HG03460 (cell line): ENCODE measurements at regions not wholly inside any gene's neighbourhood (a gene's known extent, or its start where the extent isn't known, plus 50 kb on each side); places are given as distances from the start of the nearest gene placed in this dataset.

Source experiments
- ATAC-seq: cut with Tn5 transposase; IDR thresholded peaks from one replicate; pipeline ENCODE4 v1.9.1; 2021; ENCODE audit not compliant: unreplicated experiment

DNA sequence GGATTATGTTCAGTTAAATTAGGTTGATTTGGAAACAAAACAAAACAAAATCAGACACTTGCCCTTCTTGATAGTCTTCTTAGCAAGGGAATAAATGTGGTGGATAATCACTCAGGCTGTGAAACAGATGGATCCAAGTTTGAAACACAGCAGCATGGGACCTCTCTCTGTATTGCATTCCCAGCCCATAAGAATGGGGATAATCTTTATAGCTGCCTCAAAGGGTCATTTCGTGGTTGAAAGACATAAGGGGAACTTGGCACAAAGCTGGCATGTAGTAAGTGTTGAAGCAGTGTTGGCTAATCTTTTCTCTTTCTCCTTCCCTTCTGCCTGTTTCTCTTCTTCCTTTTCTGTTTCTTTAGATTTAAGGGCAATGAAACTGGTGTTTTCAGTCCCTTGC is 333.9 kb upstream of the TLE4 start:
- no peak for ATAC-seq

DNA sequence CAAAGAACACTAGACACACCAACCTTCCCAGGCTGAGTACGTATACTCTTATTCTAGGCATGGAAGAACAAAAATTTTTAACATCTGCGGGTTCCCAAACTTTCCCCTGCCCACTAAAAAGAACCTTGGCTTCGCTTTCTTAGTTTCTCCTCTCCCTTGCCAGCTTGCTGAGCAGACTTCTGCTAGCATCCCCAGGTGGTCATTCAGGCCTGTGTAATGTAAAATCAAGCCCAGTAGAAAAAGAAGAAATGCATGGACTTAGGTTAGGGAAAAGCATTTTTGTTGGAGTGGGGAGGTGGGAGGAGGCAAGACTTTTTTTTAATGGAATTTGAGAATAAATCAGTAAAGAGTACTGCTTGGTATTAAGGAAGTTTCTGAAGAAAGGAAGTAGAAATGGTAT is 331.0 kb upstream of the TLE4 start:
- no peak for ATAC-seq

DNA sequence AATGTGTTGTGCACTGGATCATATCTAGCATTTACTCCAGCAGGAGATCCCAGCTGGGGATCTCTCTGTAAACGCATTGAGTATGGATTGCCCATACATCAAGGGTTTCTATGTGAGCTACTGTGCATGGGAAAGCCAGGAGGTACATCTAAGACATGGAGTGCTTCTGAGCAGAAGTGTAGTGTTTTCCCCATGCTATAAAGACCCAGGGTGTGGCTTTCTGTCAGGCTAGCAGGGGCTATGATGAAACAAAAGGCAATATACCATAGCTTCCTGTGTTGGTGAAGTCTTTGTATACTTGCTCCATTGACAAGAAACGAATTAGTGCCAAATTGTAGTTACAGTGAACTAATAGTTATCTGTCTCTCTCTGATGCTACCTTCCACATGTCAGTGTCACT is 329.3 kb upstream of the TLE4 start:
- ATAC-seq, result no peak

DNA sequence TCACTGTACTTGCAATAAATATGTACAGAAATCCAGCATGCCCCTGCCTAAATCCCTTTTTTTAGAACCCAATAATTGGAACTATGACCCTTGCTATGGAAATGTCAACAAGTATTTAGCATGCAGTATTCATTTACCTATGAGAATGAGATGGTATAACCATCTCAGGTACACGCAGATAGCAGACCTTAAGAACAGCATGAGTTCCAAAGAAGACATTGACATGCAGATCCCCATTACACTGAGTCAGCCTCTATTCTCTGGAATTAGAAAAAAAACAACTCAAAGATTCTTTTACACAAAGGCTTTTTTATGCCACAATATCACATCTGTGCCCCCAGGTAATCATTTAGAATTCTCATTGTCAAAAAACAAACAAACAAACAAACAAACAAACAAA is 325.6 kb upstream of the TLE4 start:
- no peak for ATAC-seq

DNA sequence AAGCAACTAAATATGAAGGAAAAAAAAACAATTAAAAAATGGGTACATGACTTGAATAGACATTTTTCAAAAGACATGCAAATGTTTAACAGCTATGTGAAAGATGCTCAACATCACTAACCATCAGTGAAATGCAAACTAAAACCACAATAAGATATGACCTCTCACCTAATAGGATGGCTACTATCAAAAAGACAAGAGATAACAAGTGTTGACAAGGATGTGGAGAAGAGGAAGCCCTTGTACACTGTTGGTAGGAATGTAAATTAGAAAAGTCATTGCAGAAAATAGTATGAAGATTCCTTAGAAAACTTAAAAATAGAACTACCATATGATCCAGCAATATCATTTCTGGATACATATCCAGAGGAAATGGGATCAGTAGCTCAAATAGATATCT is 324.7 kb upstream of the TLE4 start:
- ATAC-seq, result no peak

DNA sequence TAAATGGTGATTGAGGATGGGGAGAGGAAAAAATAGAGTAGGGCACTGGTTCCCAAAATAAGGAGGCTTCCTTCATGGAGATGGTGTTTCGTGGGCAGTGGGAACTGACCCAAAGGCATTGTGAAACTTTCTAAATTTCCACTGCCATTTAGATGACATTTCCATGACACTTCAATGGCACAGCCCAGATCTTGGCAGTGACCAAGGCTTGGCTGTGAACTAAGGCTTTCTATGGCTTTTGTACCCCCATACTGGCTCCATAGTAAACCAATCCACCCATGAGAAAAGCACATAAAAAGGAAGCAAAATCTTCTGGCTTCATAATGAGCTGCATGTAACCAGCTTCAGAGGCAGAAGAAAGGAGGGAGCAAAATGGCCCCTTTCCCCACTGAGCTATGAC is 321.0 kb upstream of the TLE4 start:
- no peak for ATAC-seq

DNA sequence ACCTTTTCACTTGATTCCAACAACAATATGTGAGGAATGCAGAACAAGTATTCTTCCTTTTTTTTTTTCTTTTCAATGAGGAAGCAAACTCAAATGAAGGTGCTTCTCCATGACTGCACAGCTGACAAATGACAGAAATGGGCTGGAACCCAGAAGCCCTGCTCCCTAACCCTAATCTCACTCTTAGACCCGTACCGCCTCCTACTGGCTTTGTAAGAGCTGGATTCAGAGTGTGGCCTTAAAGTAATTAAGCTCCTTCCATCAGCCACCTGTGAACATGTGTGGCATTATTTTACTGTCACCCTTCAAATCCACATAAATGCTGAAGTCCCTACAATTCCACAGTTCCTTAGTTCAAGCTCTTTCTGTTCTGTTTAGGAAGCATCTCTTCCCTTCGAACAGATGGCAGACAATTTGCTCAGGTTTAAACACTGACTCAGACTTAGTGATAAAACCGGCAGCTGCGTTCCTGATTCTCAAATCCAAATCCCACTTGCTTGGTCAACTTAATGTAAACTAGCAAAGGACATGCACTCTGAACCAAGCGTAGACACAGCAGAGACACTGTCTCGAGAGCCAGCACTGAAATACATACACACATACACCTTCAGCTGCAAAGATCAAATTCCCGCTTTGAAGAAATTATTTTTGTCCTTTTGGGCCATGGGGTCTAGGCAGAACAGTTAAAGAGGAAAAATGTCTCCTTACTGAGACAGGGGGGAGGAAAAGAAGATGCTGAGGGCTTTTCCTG is 316.7 kb upstream of the TLE4 start:
- ATAC-seq, result no peak

DNA sequence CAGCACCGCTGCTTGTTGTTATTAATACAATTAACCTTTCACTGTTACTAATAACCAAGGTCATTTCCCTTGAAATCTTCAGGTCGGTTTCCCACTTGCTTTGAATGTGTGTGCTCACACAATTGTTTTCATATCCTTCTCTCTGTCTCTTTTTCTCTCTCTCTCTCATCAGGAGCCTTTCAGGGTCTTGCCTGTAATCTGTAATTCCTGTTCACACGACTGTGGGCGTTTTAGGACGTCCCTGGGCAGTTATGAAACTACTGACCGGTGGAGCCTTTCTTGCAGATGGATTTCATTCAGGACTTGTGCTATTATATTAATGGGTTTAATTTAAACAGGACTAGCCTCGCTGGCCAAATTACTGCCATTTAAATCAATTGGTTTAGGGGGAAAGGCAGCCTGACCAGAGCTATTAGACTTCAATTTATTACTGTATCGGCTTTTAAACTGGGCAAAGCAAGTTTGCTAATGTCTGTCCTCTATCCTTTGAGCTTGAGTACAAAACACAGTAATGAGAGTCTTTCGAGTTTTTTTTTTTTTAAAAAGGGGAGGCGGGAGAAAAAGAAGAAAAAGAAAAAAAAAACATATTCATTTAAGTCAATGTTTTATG is 316.0 kb upstream of the TLE4 start:
- no peak for ATAC-seq

DNA sequence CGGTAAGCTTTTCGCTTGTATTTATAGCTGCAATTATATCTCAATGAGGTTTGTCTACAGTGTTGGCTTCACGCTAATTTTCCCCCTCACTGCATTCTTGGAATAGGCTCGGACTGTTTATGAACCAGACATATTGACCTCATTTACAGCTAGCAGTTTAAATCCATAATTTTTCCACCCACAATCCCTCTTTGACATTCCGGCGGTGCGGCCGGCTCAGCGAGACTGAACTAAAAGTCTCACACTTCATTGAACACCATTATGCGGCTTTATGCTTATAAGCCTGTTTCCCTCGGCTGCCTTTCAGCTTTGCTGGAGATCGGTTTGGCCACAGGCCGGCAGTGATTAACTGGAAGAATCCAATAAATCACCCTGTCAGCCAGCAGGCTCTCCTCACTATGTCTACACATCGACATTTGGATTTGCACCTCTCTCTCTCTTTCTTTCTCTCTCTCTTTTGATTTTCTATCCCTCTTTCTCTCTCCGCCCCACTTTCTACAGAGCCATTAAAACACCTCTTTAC is 315.0 kb upstream of the TLE4 start:
- ATAC-seq, result no peak

DNA sequence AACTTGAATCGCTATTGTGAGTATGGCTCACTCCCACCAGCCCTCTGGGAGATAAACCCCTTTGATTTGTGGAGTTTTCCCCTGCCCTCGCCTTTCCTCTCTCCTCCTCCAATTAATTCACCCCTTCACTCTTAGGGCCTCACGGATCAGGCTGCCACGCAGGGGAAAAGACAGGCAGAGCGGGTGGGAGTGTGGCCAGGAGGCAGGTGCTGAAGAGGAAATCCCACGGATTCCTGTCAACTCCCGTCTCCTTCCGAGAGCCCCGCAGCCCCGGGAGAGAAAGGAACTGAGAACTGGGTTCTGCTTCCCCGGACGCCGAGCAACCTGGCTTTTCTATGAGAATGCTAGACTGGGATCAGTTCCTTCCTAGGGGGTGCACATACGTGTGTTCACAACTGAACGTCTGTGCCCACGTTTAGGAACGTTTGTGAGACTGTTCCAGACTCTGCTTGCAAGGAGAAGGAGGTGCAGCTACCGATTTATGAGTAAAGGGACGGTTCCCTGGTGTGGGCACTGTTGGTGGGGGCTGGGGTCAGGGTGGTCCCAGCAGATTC is 314.5 kb upstream of the TLE4 start:
- no peak for ATAC-seq

DNA sequence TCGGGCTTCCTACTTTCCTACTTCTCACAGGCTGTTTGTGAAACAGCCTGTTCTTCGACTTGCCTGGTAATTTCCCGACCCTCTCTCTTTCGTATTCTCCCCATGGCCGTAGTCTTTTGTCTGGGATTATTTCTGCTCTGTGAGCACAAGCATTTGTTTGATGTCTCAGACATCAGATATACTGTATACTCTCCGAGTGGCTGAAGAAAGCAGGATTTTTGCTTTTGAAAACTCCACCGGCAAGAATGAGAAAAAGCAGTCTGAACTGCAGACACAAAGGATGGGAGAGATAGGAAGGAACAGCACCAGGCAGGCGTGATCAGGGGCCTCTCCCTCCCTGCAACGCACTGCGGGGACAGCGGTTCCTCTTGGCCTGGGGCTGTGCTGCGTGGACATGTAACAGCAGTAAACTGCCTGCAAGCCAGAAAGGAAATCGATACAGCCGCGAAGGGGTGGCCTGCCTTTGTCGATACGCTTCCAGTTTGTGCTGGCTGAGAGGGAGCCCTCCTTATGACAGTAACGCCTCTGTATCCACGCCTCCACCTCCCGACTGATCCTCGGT is 313.9 kb upstream of the TLE4 start:
- no peak for ATAC-seq

DNA sequence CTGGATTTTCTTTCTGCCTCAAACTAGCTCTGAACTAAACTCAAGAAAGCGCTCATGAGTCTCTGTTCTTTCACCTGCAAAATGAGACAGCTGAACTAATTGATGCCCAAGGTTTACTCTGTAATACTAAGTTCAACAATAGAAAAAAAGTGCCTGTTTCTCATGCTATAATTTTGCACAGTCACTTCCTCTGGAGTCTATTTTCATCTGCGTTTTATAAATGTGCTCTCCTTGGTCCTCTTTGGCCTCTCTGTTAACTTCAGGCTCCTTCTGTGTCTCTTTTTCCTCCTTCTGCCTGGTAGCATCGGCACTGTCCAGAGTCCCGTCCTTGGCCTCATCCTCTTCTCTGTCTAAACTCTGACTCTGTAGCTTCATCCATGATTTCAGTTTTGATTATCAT is 311.9 kb upstream of the TLE4 start:
- no peak for ATAC-seq

DNA sequence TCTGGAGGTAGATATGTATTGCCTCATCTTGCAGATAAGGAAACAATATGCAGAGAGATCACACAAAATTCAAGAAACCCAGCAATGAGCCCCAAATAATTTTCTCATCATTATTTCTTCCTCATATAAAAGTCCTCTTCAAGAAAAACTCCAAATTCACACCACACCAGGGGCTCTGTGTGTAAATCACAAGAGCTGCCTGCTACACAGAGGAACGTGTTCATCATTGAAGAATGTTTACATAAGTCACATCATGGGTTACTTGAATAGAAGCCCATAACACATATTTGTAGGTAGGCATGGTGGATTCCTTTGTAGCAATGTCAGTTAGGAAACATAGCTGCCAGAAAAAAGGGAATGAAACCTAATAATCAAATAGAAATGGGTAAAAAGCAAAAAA is 308.1 kb upstream of the TLE4 start:
- ATAC-seq, result no peak

DNA sequence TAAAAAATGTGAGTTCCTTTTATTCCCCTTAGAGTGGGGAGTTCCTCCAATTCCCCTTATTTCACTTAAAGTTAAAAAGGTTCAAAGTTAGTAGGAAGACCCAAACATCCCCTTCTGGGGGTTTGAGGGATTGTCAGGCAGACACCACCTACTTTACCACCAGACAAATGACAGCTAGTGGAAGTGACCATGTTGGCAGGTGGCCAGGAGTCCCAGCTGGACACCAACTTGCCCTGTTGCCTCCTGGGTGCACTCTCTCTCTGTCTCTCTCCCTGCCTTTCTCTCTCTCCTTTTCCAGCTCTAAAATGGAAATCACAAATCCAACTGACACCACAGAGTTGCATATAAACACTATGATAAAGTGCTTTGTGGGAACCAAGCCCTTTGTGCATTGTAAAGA is 307.7 kb upstream of the TLE4 start:
- no peak for ATAC-seq

DNA sequence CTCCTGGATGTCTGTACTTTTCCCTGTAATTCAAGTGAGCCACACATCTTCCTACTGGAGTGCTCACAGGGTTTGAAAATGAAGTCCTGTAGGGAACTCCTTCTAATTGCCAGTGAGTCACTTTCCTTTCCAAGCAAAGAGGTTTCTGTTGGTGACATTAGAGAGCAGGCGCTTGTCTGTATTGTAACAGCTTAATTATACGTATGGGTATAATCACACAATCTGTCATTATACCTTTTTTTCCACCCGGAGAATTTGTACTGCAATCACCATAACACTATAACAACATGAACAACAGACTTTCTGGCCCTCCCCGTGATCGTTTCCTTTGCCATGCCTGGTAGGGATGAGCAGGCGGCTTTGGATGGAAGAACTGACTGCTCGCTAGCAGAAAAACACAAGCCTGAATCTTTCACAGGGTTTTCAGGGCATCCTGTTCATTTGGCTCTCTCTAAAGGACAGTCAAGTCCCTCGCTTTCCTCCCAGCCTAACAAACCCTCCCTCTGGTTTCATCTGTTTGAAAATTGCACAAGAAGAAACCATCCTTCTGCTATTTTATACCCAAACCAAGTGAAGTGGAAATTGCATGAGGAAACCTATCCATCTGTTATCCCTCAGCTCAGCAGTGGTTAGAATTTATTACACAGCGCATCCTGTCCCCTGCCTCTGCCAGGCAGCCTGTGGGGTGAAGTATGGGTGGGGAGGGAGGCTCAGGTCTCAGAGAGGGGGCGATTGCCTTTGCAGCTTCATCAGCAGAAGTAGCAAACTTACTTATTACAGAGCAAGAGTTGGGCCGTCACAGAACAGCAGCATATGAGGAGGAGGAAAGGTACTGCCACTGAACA is 307.0 kb upstream of the TLE4 start:
- ATAC-seq, result no peak

DNA sequence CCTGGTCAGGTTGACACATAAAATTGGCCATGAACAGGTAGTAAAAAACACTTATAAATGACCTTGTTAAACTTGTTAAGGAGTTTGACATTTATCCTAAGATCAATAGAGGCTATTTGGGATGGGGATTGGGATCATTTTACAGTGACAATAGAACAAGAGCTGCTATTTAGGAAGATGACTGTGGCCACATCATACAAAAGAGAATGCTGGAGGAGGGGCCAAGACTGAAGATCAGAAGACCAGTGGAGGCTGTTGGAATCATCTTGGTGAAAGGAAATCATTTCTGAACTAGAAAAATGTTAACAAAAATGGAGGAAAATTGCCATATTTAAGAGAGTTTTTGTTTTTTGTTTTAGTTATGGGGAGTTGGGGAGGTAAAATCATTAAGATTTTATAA is 304.8 kb upstream of the TLE4 start:
- no peak for ATAC-seq

DNA sequence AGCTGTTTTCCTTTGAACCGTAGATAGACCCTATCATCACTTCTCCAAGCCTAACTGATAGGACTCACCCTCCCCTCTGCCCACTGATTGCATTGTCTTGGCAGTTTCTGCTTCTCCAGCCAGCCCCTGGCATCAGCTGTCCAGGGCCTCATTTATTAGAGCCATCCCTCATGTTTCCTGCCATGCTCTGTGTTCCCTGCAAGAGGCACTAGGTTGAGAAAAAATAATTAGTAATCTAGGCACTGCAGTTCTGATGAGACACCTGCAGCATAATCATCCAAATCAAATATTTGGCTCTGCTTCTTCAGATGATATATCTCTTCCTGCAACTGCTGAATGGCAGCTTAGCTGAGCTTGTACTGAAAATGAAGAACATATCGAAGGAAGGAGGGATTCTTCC is 303.0 kb upstream of the TLE4 start:
- no peak for ATAC-seq

DNA sequence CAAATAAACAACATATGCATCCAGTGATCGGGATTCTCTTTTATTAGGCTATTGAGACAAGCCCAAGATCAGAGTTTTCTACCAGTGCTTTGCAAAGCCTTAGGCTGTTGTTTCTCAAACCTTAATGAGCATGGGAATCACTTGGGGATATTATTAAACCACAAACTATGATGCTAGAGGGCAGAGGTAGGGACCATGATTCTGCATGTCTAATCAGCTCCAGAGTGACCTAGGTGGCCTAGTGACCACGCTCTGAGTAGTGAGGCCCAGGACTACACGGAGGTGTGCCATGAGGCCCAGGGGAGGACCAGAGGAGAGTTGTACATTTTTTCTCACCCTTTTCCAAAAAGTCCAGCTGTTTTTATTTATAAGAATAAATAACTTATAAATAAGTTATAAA is 298.5 kb upstream of the TLE4 start:
- ATAC-seq, result no peak

DNA sequence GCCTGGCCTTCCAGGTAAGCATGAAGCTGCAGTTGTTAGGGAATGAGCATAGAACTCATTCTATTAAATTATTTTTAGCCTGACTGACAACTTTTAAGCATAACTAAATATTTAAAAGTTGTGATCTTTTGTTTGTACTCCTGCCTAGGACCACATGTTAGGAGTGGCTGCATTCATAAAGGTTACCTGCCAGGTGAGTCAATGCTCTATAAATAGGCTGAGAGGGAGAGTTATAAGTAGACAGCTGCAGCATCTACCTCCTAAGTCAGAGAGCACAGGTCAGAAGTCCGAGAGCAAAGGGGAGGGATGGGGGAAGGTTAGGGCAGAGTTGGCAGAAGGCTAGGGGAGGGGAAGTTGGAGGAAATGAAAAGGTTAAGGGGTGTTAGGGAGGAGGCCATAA is 292.4 kb upstream of the TLE4 start:
- no peak for ATAC-seq

DNA sequence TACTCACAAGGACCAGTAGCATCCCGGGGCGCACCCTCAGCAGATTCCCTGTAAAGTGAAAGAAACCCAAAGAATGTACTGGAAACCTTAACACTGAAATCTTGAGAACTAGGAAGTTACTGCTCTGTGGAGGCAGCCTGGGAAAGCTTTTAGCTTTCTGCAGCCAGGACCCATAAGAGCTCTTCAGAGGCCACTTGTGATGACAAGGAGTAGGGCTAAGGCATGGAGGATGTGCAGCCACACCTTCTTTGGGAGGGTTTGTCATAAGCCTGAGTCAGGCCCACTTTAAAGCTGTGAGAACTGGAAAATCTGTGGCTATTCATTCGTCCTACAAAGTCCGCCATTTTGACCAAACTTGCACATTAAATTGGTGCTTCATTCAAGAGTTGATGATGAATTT is 291.1 kb upstream of the TLE4 start:
- ATAC-seq, result no peak

DNA sequence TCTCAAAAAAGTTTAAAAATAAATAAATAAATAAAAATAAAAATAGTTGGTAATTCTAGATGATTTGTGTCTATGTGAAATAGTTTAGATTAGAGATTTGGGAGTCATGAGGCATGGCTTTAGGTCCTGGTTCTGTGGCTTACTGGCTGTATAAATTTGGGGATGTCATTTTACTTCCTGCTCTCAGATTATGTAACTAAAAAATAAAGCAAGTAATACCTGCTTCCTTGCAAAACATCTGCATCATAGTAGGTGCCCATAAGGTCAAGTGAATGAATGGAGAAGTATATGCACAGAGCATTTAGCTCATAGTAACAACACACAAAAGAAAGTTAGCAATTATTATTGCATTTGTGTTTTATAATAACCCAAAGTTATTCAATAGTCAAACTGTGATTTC is 287.7 kb upstream of the TLE4 start:
- ATAC-seq, result no peak
